ENCODE measurements at regions not wholly inside any gene's neighbourhood (a gene's known extent, or its start where the extent isn't known, plus 50 kb on each side); places are given as distances from the start of the nearest gene placed in this dataset.

- TF ChIP-seq CTCF (IDR thresholded peaks at IDR 0.05; ENCODE audit: low read length) = no peak
- TF ChIP-seq EZH2 (IDR thresholded peaks at IDR 0.05; ENCODE audit: borderline replicate concordance, low read length) = no peak
These were observed 100.4 kb upstream of the RND3 start for GRCh38 chr2:150587547-150588505.
